ENCODE measurements at regions not wholly inside any gene's neighbourhood (a gene's known extent, or its start where the extent isn't known, plus 50 kb on each side); places are given as distances from the start of the nearest gene placed in this dataset.

DNA sequence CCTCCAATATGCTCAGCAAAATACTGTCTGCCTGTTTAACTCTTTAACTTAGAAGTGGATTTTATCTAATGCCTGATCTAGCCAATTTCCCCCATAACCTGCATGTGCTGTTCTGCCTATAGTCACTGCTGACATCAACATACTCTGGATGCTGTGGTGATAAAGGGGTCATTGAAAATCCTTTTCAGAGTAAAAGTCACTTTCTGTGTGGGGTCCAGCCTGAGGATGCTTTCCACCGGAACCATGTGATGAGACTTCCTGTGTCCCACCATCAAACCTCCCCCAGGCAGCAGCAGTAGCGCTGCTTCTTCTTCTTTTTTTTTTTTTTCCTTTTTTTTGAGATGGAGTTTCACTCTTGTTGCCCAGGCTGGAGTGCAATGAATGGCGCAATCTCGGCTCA is 607.0 kb downstream of the BCL11B start:
- TF ChIP-seq, protein P1, sequence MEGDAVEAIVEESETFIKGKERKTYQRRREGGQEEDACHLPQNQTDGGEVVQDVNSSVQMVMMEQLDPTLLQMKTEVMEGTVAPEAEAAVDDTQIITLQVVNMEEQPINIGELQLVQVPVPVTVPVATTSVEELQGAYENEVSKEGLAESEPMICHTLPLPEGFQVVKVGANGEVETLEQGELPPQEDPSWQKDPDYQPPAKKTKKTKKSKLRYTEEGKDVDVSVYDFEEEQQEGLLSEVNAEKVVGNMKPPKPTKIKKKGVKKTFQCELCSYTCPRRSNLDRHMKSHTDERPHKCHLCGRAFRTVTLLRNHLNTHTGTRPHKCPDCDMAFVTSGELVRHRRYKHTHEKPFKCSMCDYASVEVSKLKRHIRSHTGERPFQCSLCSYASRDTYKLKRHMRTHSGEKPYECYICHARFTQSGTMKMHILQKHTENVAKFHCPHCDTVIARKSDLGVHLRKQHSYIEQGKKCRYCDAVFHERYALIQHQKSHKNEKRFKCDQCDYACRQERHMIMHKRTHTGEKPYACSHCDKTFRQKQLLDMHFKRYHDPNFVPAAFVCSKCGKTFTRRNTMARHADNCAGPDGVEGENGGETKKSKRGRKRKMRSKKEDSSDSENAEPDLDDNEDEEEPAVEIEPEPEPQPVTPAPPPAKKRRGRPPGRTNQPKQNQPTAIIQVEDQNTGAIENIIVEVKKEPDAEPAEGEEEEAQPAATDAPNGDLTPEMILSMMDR (IDR thresholded peaks at IDR 0.05), result no peak
- TF ChIP-seq POLR2AphosphoS5 (IDR thresholded peaks at IDR 0.05), result no peak

All from suprapubic skin (tissue), 3 donors.